ENCODE measurements at regions not wholly inside any gene's neighbourhood (a gene's known extent, or its start where the extent isn't known, plus 50 kb on each side); places are given as distances from the start of the nearest gene placed in this dataset.

DNA sequence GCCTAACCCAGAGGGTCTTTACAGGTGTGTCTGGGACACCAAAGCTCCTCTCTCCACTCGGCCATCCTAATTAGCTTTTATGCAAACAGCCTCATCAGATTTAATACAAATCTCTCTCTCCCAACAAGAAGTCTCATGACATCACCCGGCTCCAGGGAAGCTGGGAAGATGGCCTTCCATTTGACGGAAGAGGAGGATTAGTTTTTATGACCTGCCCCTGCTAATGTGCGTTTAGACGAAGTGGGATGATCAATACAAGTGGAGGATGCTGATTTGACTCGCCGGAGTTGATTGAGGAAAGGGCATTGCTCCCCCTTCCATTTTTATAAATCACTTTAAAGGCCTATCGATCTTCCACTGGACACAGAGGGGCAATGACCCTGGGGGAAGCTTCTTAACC, 239.2 kb downstream of the BCL11B start:
- H3K9me3 ChIP-seq (ENCODE audit: severe bottlenecking), result no peaks in the 10 kb centered on the region
- ATAC-seq (ENCODE audit: low read depth) (no peak), DNase-seq (ENCODE audit: low spot score) (no peak)
- TF ChIP-seq, protein P1, sequence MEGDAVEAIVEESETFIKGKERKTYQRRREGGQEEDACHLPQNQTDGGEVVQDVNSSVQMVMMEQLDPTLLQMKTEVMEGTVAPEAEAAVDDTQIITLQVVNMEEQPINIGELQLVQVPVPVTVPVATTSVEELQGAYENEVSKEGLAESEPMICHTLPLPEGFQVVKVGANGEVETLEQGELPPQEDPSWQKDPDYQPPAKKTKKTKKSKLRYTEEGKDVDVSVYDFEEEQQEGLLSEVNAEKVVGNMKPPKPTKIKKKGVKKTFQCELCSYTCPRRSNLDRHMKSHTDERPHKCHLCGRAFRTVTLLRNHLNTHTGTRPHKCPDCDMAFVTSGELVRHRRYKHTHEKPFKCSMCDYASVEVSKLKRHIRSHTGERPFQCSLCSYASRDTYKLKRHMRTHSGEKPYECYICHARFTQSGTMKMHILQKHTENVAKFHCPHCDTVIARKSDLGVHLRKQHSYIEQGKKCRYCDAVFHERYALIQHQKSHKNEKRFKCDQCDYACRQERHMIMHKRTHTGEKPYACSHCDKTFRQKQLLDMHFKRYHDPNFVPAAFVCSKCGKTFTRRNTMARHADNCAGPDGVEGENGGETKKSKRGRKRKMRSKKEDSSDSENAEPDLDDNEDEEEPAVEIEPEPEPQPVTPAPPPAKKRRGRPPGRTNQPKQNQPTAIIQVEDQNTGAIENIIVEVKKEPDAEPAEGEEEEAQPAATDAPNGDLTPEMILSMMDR (IDR thresholded peaks at IDR 0.05; ENCODE audit: poor library complexity, severe bottlenecking), result no peak
- H3K4me1 ChIP-seq (ENCODE audit: insufficient read depth, poor library complexity, severe bottlenecking), result peaks cover 17% of the 10 kb centered on the region
- no peaks in the 10 kb centered on the region for H3K27me3 ChIP-seq (ENCODE audit: insufficient read depth, poor library complexity, severe bottlenecking)
- no peak overlapping the region for H3K27ac ChIP-seq (ENCODE audit: poor library complexity, severe bottlenecking)
- H3K4me3 ChIP-seq (ENCODE audit: severe bottlenecking), result no peak overlapping the region
- H3K36me3 ChIP-seq (ENCODE audit: low read depth), result no peaks in the 10 kb centered on the region

DNA sequence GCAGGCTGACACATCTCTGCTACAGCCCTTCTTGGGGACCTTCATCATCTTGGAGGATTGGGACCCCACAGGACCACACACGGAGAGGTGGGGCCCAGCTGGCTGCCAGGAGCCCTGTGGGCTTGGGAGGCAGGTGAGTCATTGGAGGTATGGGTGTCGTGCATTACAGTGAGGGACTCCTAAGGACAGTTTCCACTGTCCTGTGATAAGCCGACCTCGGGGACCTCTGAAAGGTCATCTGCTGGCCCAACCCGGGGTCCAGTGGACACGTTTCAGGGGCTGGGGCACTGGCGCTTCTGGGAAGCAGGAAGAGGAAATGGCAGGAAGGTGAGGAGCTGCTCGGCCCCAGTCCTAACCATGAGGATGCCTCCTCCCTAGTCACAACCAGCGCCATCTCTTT, 238.0 kb downstream of the BCL11B start:
- Histone ChIP-seq H3K9me3 (ENCODE audit: severe bottlenecking) (no peaks in the 10 kb centered on the region), H3K4me3 (ENCODE audit: severe bottlenecking) (no peak overlapping the region), H3K27ac (ENCODE audit: poor library complexity, severe bottlenecking) (no peak overlapping the region), H3K27me3 (ENCODE audit: insufficient read depth, poor library complexity, severe bottlenecking) (no peaks in the 10 kb centered on the region), H3K36me3 (ENCODE audit: low read depth) (no peaks in the 10 kb centered on the region), H3K4me1 (ENCODE audit: insufficient read depth, poor library complexity, severe bottlenecking) (peaks cover 17% of the 10 kb centered on the region)
- TF ChIP-seq, protein P1 (IDR thresholded peaks at IDR 0.05; ENCODE audit: poor library complexity, severe bottlenecking), result no peak
- DNase-seq (ENCODE audit: low spot score), result no peak
- ATAC-seq (ENCODE audit: low read depth), result no peak

DNA sequence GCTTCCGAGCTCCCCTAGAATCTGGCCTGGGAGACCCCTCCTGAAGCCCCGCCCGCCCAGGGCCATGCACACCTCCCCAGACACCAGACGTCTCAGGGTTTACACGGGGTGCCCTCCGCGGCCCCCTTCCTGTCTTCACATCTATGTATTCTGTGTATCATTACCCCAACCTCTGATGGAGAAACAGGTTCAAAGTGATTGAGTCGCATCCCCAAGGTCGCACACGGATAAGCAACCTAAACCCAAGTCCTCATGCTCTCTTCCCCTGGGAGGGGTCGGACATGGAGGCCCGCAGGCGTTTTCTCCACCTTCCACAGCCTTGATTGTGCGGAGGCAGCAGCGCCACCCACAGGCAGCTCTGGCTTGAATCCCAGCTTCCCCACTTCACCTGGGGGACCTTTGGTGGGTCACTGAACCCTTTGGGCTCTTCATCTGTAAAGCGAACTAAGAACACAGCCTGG, 237.3 kb downstream of the BCL11B start:
- Histone ChIP-seq H3K36me3 (ENCODE audit: low read depth) (no peaks in the 10 kb centered on the region), H3K4me3 (ENCODE audit: severe bottlenecking) (no peak overlapping the region), H3K27me3 (ENCODE audit: insufficient read depth, poor library complexity, severe bottlenecking) (no peaks in the 10 kb centered on the region), H3K27ac (ENCODE audit: poor library complexity, severe bottlenecking) (peak overlapping the region; percentile 83), H3K4me1 (ENCODE audit: insufficient read depth, poor library complexity, severe bottlenecking) (peaks cover 17% of the 10 kb centered on the region), H3K9me3 (ENCODE audit: severe bottlenecking) (no peaks in the 10 kb centered on the region)
- TF ChIP-seq, protein P1 (IDR thresholded peaks at IDR 0.05; ENCODE audit: poor library complexity, severe bottlenecking), result no peak
- DNase-seq (ENCODE audit: low spot score), result no peak
- ATAC-seq (ENCODE audit: low read depth), result no peak

DNA sequence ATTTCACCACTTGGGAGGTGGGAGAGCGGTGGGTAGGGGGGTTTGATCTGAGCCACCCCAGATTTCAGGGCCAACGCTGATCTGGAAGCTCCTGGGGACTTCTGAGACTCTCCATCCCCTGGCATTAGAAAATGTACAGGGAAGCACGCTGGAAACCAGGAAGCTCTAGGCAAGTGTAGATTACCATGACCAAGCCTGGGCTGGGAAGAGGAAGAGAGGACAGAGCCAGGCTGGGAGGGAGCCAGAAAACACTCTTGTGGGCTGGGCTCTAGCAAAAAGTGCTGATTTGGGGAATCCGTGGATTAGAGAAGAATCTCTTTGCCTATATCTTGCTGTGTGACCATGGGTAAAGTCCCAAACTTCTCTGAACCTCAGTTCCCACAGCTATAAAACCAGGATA, 236.7 kb downstream of the BCL11B start:
- ATAC-seq (ENCODE audit: low read depth) (no peak), DNase-seq (ENCODE audit: low spot score) (no peak)
- H3K4me3 ChIP-seq (ENCODE audit: severe bottlenecking), result no peak overlapping the region
- TF ChIP-seq, protein P1 (IDR thresholded peaks at IDR 0.05; ENCODE audit: poor library complexity, severe bottlenecking), result no peak
- no peaks in the 10 kb centered on the region for H3K9me3 ChIP-seq (ENCODE audit: severe bottlenecking)
- H3K27ac ChIP-seq (ENCODE audit: poor library complexity, severe bottlenecking), result peak overlapping the region; percentile 83
- H3K27me3 ChIP-seq (ENCODE audit: insufficient read depth, poor library complexity, severe bottlenecking), result no peaks in the 10 kb centered on the region
- no peaks in the 10 kb centered on the region for H3K36me3 ChIP-seq (ENCODE audit: low read depth)
- H3K4me1 ChIP-seq (ENCODE audit: insufficient read depth, poor library complexity, severe bottlenecking), result peaks cover 17% of the 10 kb centered on the region

DNA sequence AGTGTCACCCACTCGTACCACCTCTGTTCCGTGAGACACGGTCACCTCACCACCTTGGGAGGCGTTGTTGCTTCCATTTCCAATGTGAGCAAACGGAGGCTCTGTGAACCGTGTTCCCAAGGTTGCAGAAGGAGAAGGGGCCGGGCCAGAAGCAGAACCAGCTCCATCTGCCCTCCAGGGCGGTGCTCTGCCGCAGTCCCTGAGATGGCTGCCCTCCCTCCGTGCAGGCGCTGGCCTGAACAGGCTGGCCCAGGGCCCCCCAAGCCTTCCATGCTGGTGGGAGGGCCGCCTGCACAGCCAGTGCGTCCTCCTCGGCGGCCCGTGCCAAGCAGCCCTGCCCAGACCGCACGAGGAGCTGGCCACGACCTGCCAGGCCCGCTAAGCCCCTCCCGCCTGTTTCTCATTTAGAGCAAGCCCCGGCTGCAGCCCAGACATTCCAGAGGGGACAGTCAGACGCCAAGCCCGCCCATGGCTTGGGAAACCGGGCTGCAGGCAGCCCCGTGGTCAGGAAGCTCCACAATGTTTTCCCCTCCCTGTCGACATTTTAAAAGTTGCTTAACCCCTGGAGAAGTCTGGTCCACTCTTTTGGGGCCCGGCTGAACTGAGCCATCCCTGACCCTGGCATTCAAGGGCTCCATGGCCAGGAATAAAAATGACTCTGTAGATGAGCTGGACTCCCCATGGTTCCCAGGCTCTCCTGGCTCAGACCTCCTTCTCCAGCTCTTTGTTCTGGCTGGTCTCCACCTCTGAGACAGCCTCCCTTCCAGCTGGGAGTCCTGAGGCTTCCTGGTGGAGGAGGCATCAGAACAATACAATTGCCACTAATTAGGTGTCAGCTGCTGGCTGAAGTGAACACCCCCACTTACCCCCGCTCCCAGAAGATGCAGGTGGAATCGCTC, 236.0 kb downstream of the BCL11B start:
- H3K27me3 ChIP-seq (ENCODE audit: insufficient read depth, poor library complexity, severe bottlenecking), result no peaks in the 10 kb centered on the region
- H3K27ac ChIP-seq (ENCODE audit: poor library complexity, severe bottlenecking), result peak overlapping the region; percentile 83
- H3K36me3 ChIP-seq (ENCODE audit: low read depth), result no peaks in the 10 kb centered on the region
- H3K4me3 ChIP-seq (ENCODE audit: severe bottlenecking), result no peak overlapping the region
- H3K4me1 ChIP-seq (ENCODE audit: insufficient read depth, poor library complexity, severe bottlenecking), result peaks cover 17% of the 10 kb centered on the region
- TF ChIP-seq, protein P1 (IDR thresholded peaks at IDR 0.05; ENCODE audit: poor library complexity, severe bottlenecking), result no peak
- DNase-seq (ENCODE audit: low spot score) (peak; percentile 98), ATAC-seq (ENCODE audit: low read depth) (peak; percentile 97)
- H3K9me3 ChIP-seq (ENCODE audit: severe bottlenecking), result no peaks in the 10 kb centered on the region

Data from RWPE2 (cell line).